OCI-LY7 (cell line): ENCODE measurements at regions not wholly inside any gene's neighbourhood (a gene's known extent, or its start where the extent isn't known, plus 50 kb on each side); places are given as distances from the start of the nearest gene placed in this dataset.

ENCODE experiments used
- BruUV-seq: library from RNA; stranded (reverse); fragments of 400-500 nt; replicated peaks from 2 replicates; lab custom pipeline; 2021; lab: Mats Ljungman, UMichigan
- CTCF ChIA-PET: fragments of 300-600 bp; sonication (Branson Sonifier 250); formaldehyde crosslinking; loops from one replicate; lab custom pipeline; 2022; ENCODE audit warnings: antibody characterized with exemption; ENCODE audit not compliant: unreplicated experiment; lab: Charles Lee
- POLR2A ChIA-PET: fragments of 300-600 bp; sonication (Branson Sonifier 250); formaldehyde crosslinking; loops from one replicate; lab custom pipeline; 2022; ENCODE audit warnings: antibody characterized with exemption; lab: Charles Lee
- DNase-seq: peaks from one replicate; pipeline ENCODE4 v3.0.0-alpha.2; 2015; ENCODE audit warnings: low spot score
- H2AFZ ChIP-seq: fragments of 200-600 bp; sonication (generic), shearing (Covaris generic); 2 replicates; pipeline ENCODE4 v1.6.1; 2014; ENCODE audit warnings: mild to moderate bottlenecking, antibody characterized with exemption, low read length, moderate library complexity
- H3K27ac ChIP-seq: fragments of 200-600 bp; sonication (generic); 2 replicates; pipeline ENCODE4 v1.5.1; 2014; ENCODE audit warnings: mixed run types, low read depth, mild to moderate bottlenecking, moderate library complexity, low read length, inconsistent platforms; ENCODE audit not compliant: poor library complexity, severe bottlenecking
- H3K36me3 ChIP-seq: fragments of 200-600 bp; sonication (generic); 2 replicates; pipeline ENCODE4 v1.6.1; 2014; ENCODE audit warnings: mild to moderate bottlenecking, antibody characterized with exemption, low read length, moderate library complexity, mixed read lengths; ENCODE audit not compliant: insufficient read depth
- H3K4me1 ChIP-seq: fragments of 200-600 bp; sonication (generic); 2 replicates; pipeline ENCODE4 v1.5.1; 2014; ENCODE audit warnings: mild to moderate bottlenecking, low read length; ENCODE audit not compliant: insufficient read depth, poor library complexity, severe bottlenecking
- H3K4me2 ChIP-seq: fragments of 200-600 bp; sonication (generic); 2 replicates; pipeline ENCODE4 v1.6.1; 2014; ENCODE audit warnings: mild to moderate bottlenecking, low read length
- H3K4me3 ChIP-seq: fragments of 200-600 bp; sonication (generic); 2 replicates; pipeline ENCODE4 v1.5.1; 2014; ENCODE audit warnings: mild to moderate bottlenecking, low read depth, low read length; ENCODE audit not compliant: poor library complexity, severe bottlenecking
- H3K79me2 ChIP-seq: fragments of 200-600 bp; sonication (generic); 2 replicates; pipeline ENCODE4 v1.6.1; 2016; ENCODE audit warnings: low read depth, mild to moderate bottlenecking, low read length, moderate library complexity, mixed read lengths; ENCODE audit not compliant: insufficient read depth
- H3K9me2 ChIP-seq: fragments of 200-600 bp; sonication (generic); 2 replicates; pipeline ENCODE4 v1.6.1; 2016; ENCODE audit warnings: mild to moderate bottlenecking, low read length, mixed read lengths; ENCODE audit not compliant: insufficient read depth
- H3K9me3 ChIP-seq: fragments of 200-600 bp; sonication (generic); 2 replicates; pipeline ENCODE4 v1.6.1; 2014; ENCODE audit warnings: mild to moderate bottlenecking, mixed run types, low read length, mixed read lengths
- H4K20me1 ChIP-seq: fragments of 200-600 bp; sonication (generic); 2 replicates; pipeline ENCODE4 v1.6.1; 2014; ENCODE audit warnings: mild to moderate bottlenecking, antibody characterized with exemption, low read length, moderate library complexity, mixed read lengths; ENCODE audit not compliant: insufficient read depth
- CTCF ChIP-seq: fragments of 200-600 bp; sonication (generic); conservative IDR thresholded peaks from 2 replicates; pipeline ENCODE4 v1.5.1; 2014; ENCODE audit warnings: mild to moderate bottlenecking, antibody characterized with exemption, low read length, moderate library complexity, mixed read lengths
- EZH2phosphoT487 ChIP-seq: fragments of 200-600 bp; sonication (generic); IDR thresholded peaks from 2 replicates; pipeline ENCODE4 v1.6.1; 2018; ENCODE audit warnings: low read depth, borderline replicate concordance, mild to moderate bottlenecking, mixed run types, antibody characterized with exemption, low read length, moderate library complexity, mixed read lengths
- intact Hi-C: fragments of 100-400 bp; cut with micrococcal nuclease; formaldehyde crosslinking; loops from one replicate; pipeline ENCODE4 v1.10.0; 2022; ENCODE audit not compliant: unreplicated experiment

- intact Hi-C loops = no loop called here
- Histone ChIP-seq H3K9me2 (no peaks in the 10 kb centered on the region), H3K36me3 (no peaks in the 10 kb centered on the region; the same call in 1 of the 2 replicates), H2AFZ (no peak overlapping the region), H3K4me1 (peaks cover 7% of the 10 kb centered on the region), H4K20me1 (no peaks in the 10 kb centered on the region), H3K9me3 (peaks cover 12% of the 10 kb centered on the region; the same call in 1 of the 2 replicates), H3K4me2 (no peak overlapping the region), H3K4me3 (no peak overlapping the region), H3K27ac (no peak overlapping the region), H3K79me2 (no peaks in the 10 kb centered on the region)
- CTCF ChIA-PET = interaction anchor here (0.6 kb wide), 1 partner anchor 11 kb away, joined by 3 read pairs; no protein-coding TSS in a partner anchor
- BruUV-seq = no TSS peak
- POLR2A ChIA-PET = no interaction called here
- no peak for DNase-seq
- no peak for TF ChIP-seq EZH2phosphoT487
- TF ChIP-seq CTCF = no peak
Observed at GRCh38 chr14:61111731-61112130, 130.7 kb downstream of the SLC38A6 start.

GRCh38 chr14:61111209-61111665 is 130.2 kb downstream of the SLC38A6 start:
- no peak for DNase-seq
- intact Hi-C loops = no loop called here
- TF ChIP-seq CTCF (no peak), EZH2phosphoT487 (no peak)
- no peak overlapping the region for H3K4me2 ChIP-seq
- CTCF ChIA-PET = no interaction called here
- H3K4me3 ChIP-seq = no peak overlapping the region
- no peaks in the 10 kb centered on the region; the same call in 1 of the 2 replicates for H3K36me3 ChIP-seq
- no peak overlapping the region for H3K27ac ChIP-seq
- POLR2A ChIA-PET = no interaction called here
- no TSS peak for BruUV-seq
- peaks cover 12% of the 10 kb centered on the region; the same call in 1 of the 2 replicates for H3K9me3 ChIP-seq
- H3K4me1 ChIP-seq = peaks cover 7% of the 10 kb centered on the region
- H3K9me2 ChIP-seq = no peaks in the 10 kb centered on the region
- no peaks in the 10 kb centered on the region for H4K20me1 ChIP-seq
- H2AFZ ChIP-seq = no peak overlapping the region
- no peaks in the 10 kb centered on the region for H3K79me2 ChIP-seq

DNA sequence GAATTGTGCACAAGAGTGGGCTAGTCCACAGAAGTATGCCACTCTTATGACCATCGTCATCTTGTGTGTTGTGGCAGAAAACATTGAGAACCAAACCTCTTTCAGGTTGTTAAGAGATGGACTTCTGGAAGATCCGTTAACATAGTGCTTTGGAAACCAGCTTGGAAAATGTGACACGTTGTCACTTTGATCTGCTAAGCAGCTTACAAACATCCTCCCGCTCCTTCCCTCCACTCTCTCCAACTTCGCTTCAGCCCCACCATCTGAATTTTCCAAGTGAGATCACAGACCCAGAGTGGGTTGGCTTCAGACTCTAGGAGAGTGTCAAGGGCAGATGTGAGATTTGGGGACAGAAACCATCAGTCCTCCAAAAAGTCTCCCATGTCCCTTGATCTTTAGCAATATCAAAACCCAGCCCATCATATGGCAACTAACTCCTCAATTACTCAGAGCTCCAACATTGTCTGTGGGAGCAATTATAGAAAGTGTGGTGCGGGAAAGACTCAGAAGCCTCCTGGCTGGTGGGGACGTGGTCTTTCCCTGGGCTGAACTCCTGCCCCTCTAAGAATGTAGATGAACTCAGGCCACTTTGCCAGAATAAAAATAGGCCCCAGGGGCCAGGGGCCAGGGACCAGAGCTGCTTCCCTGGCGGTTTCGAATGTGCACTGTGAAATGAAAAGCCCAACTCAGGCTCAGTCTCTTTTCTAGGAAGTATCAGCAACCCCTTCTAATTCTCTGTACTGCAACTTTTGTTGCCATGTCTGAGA is 129.5 kb downstream of the SLC38A6 start:
- Histone ChIP-seq H3K27ac (no peak overlapping the region), H3K36me3 (no peaks in the 10 kb centered on the region; the same call in 1 of the 2 replicates), H3K4me2 (no peak overlapping the region), H3K79me2 (no peaks in the 10 kb centered on the region), H3K4me1 (peaks cover 7% of the 10 kb centered on the region), H3K9me3 (peaks cover 12% of the 10 kb centered on the region; the same call in 1 of the 2 replicates), H3K4me3 (no peak overlapping the region), H3K9me2 (no peaks in the 10 kb centered on the region), H2AFZ (no peak overlapping the region), H4K20me1 (no peaks in the 10 kb centered on the region)
- BruUV-seq = no TSS peak
- intact Hi-C loops = no loop called here
- TF ChIP-seq EZH2phosphoT487 = no peak
- no peak for TF ChIP-seq CTCF
- CTCF ChIA-PET = no interaction called here
- DNase-seq = no peak
- POLR2A ChIA-PET = no interaction called here
